Ishikawa (cell line): ENCODE measurements at regions not wholly inside any gene's neighbourhood (a gene's known extent, or its start where the extent isn't known, plus 50 kb on each side); places are given as distances from the start of the nearest gene placed in this dataset.

Source experiments
- CEBPB ChIP-seq: IDR thresholded peaks from 2 replicates; pipeline ENCODE4 v1.6.1; 2012
- CREB1 ChIP-seq: IDR thresholded peaks from 2 replicates; pipeline ENCODE4 v1.6.1; 2012; ENCODE audit warnings: low read depth
- EGR1 ChIP-seq: IDR thresholded peaks from 2 replicates; pipeline ENCODE4 v1.6.1; 2012
- EP300 ChIP-seq: IDR thresholded peaks from 2 replicates; pipeline ENCODE4 v1.6.1; 2012; ENCODE audit warnings: borderline replicate concordance
- FOXM1 ChIP-seq: IDR thresholded peaks from 2 replicates; pipeline ENCODE4 v1.6.1; 2012; ENCODE audit warnings: low read depth, borderline replicate concordance
- MAX ChIP-seq: IDR thresholded peaks from 2 replicates; pipeline ENCODE4 v1.6.1; 2012
- NFIC ChIP-seq: IDR thresholded peaks from 2 replicates; pipeline ENCODE4 v1.6.1; 2012
- RAD21 ChIP-seq: IDR thresholded peaks from 2 replicates; pipeline ENCODE4 v1.6.1; 2012; ENCODE audit warnings: low read depth
- REST ChIP-seq: IDR thresholded peaks from 2 replicates; pipeline ENCODE4 v1.6.1; 2012; ENCODE audit warnings: low read depth, mild to moderate bottlenecking
- TAF1 ChIP-seq: IDR thresholded peaks from 2 replicates; pipeline ENCODE4 v1.6.1; 2012; ENCODE audit warnings: low read depth, mild to moderate bottlenecking
- TCF12 ChIP-seq: IDR thresholded peaks from 2 replicates; pipeline ENCODE4 v1.6.1; 2012; ENCODE audit warnings: low read depth
- TEAD4 ChIP-seq: IDR thresholded peaks from 2 replicates; pipeline ENCODE4 v1.6.1; 2012
- USF1 ChIP-seq: IDR thresholded peaks from 2 replicates; pipeline ENCODE4 v1.6.1; 2012
- YY1 ChIP-seq: IDR thresholded peaks from 2 replicates; pipeline ENCODE4 v1.6.1; 2012; ENCODE audit warnings: low read depth
- ZBTB7A ChIP-seq: IDR thresholded peaks from 2 replicates; pipeline ENCODE4 v1.6.1; 2012; ENCODE audit warnings: low read depth

- TF ChIP-seq RAD21 (no peak), TAF1 (no peak), YY1 (no peak), MAX (no peak), EP300 (no peak), NFIC (no peak), FOXM1 (no peak), TCF12 (no peak), ZBTB7A (no peak), EGR1 (no peak), CEBPB (no peak), REST (no peak), TEAD4 (no peak), CREB1 (no peak), USF1 (no peak)
Measured at GRCh38 chr5:99320436-99320835, 391.6 kb upstream of the CHD1 start.

- TF ChIP-seq REST (no peak), FOXM1 (no peak)
Measured at GRCh38 chr5:99317136-99317535, 388.3 kb upstream of the CHD1 start.

- TF ChIP-seq CEBPB (no peak), FOXM1 (no peak), MAX (no peak), REST (no peak), EGR1 (no peak), YY1 (no peak), ZBTB7A (no peak), TCF12 (no peak), USF1 (no peak)
Measured at GRCh38 chr5:99316484-99316883, 387.7 kb upstream of the CHD1 start.

- no peak for TF ChIP-seq NFIC
- TF ChIP-seq TCF12 = no peak
- no peak for TF ChIP-seq CREB1
- TF ChIP-seq EP300 = no peak
- no peak for TF ChIP-seq USF1
- no peak for TF ChIP-seq MAX
- TF ChIP-seq REST = no peak
- no peak for TF ChIP-seq ZBTB7A
- TF ChIP-seq RAD21 = no peak
- TF ChIP-seq EGR1 = no peak
- no peak for TF ChIP-seq TEAD4
- no peak for TF ChIP-seq FOXM1
- no peak for TF ChIP-seq YY1
- no peak for TF ChIP-seq TAF1
- TF ChIP-seq CEBPB = no peak
Measured at GRCh38 chr5:99315413-99316183, 386.8 kb upstream of the CHD1 start.
